ENCODE measurements at regions not wholly inside any gene's neighbourhood (a gene's known extent, or its start where the extent isn't known, plus 50 kb on each side); places are given as distances from the start of the nearest gene placed in this dataset.

DNA sequence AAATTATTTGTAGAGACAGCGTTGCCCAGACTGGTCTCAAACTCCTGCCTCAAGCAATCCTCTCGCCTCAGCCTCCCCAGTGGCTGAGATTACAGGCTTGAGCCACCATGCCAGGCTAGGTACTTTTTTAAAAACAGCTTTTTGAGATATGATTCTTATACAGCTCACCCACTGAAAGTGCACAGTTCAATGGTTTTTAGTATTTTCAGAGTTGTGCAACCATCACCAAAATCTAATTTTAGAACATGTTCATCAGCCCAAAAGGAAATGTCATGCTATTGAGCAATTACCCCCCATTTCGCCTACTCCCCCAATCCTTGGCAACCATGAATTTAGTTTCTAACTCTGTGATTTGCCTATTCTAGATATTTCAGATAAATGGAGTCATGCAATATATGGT, 73.7 kb downstream of the EVX1 start:
- no peaks in the 10 kb centered on the region for H3K9me3 ChIP-seq (replicated peaks; ENCODE audit: control insufficient read depth, insufficient read depth, low read length)
- H3K9ac ChIP-seq (replicated peaks; ENCODE audit: extremely low read depth, insufficient read depth, low read length): no peak overlapping the region
- dilution Hi-C loops (cut with MboI; ENCODE audit: extremely low pct_ligation_motif_present, low sequenced_read_pairs) (no loop called here), intact Hi-C loops (cut with micrococcal nuclease) (no loop called here)
- H2AFZ ChIP-seq (ENCODE audit: low read depth, low read length): no peak overlapping the region
- no peak overlapping the region for H3K4me2 ChIP-seq (ENCODE audit: insufficient read depth, low read length)
- no peaks in the 10 kb centered on the region for H3K36me3 ChIP-seq (ENCODE audit: control insufficient read depth in 2 of 2, extremely low read depth in 1 of 2, insufficient read depth in 2 of 2, low read length in 2 of 2)
- POLR2A ChIA-PET: no interaction called here
- no peak for DNase-seq (ENCODE audit: low read depth, low spot score)
- H3K9me1 ChIP-seq (replicated peaks; ENCODE audit: control insufficient read depth, extremely low read depth, insufficient read depth, low read length): no peaks in the 10 kb centered on the region
- H3K79me2 ChIP-seq (ENCODE audit: control insufficient read depth, insufficient read depth, low read length): no peaks in the 10 kb centered on the region
- no peak overlapping the region for H3K4me3 ChIP-seq (replicated peaks in 1 of 3; ENCODE audit: insufficient read depth in 1 of 3, low read depth in 1 of 3, low read length in 3 of 3)
- H3K27ac ChIP-seq (ENCODE audit: insufficient read depth, low read depth, low read length): no peak overlapping the region
- no peak for FAIRE-seq
- CTCF ChIA-PET: no interaction called here
- H4K20me1 ChIP-seq (replicated peaks; ENCODE audit: control insufficient read depth, extremely low read depth, insufficient read depth, low read length): no peaks in the 10 kb centered on the region
- H3K4me1 ChIP-seq (ENCODE audit: control insufficient read depth, extremely low read depth, insufficient read depth, low read length): no peaks in the 10 kb centered on the region
- BruUV-seq (replicated peaks): no TSS peak
- no peak for TF ChIP-seq GATA2 (IDR thresholded peaks at IDR 0.05; ENCODE audit: insufficient read depth, insufficient read length, low read depth, low read length)
- TF ChIP-seq, protein P1, sequence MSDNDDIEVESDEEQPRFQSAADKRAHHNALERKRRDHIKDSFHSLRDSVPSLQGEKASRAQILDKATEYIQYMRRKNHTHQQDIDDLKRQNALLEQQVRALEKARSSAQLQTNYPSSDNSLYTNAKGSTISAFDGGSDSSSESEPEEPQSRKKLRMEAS (IDR thresholded peaks at IDR 0.05; ENCODE audit: insufficient read depth, insufficient read length): no peak
- no peak for TF ChIP-seq EZH2 (IDR thresholded peaks at IDR 0.05; ENCODE audit: borderline replicate concordance, low read depth, low read length, severe bottlenecking)
- TF ChIP-seq, protein P2, sequence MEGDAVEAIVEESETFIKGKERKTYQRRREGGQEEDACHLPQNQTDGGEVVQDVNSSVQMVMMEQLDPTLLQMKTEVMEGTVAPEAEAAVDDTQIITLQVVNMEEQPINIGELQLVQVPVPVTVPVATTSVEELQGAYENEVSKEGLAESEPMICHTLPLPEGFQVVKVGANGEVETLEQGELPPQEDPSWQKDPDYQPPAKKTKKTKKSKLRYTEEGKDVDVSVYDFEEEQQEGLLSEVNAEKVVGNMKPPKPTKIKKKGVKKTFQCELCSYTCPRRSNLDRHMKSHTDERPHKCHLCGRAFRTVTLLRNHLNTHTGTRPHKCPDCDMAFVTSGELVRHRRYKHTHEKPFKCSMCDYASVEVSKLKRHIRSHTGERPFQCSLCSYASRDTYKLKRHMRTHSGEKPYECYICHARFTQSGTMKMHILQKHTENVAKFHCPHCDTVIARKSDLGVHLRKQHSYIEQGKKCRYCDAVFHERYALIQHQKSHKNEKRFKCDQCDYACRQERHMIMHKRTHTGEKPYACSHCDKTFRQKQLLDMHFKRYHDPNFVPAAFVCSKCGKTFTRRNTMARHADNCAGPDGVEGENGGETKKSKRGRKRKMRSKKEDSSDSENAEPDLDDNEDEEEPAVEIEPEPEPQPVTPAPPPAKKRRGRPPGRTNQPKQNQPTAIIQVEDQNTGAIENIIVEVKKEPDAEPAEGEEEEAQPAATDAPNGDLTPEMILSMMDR (IDR thresholded peaks at IDR 0.05; ENCODE audit: extremely low read depth in 1 of 2, insufficient read depth in 1 of 2, low read depth in 1 of 2, low read length in 2 of 2): no peak
- no peak for TF ChIP-seq POLR2AphosphoS5 (IDR thresholded peaks at IDR 0.05; ENCODE audit: insufficient read depth, low read depth, low read length)
- TF ChIP-seq POLR2A (IDR thresholded peaks at IDR 0.05; ENCODE audit: low read depth, low read length): no peak
- TF ChIP-seq MYC (IDR thresholded peaks at IDR 0.05; ENCODE audit: low read depth, low read length): no peak
- no peak for TF ChIP-seq FOS (IDR thresholded peaks at IDR 0.05; ENCODE audit: borderline replicate concordance, insufficient read depth, low read length)
- TF ChIP-seq JUN (IDR thresholded peaks at IDR 0.05; ENCODE audit: borderline replicate concordance, insufficient read depth, insufficient read length, low read depth): no peak
- peaks cover 6 to 29% of the 10 kb centered on the region in 2 experiments for H3K27me3 ChIP-seq (ENCODE audit: control insufficient read depth in 2 of 2, insufficient read depth in 2 of 2, low read length in 2 of 2)
